NCI-H1417 treated with DMSO at 0.1 percent for 48 hours (cell line): ENCODE measurements at regions not wholly inside any gene's neighbourhood (a gene's known extent, or its start where the extent isn't known, plus 50 kb on each side); places are given as distances from the start of the nearest gene placed in this dataset.
"Not testable (repeated sequence)": the region's sequence is repeated elsewhere in the genome, so short reads cannot be mapped to it uniquely, and the experiment has no call there.

Source experiments
- DNase-seq: peaks from one replicate; lab custom pipeline; 2025; lab: John Stamatoyannopoulos, UW

DNA sequence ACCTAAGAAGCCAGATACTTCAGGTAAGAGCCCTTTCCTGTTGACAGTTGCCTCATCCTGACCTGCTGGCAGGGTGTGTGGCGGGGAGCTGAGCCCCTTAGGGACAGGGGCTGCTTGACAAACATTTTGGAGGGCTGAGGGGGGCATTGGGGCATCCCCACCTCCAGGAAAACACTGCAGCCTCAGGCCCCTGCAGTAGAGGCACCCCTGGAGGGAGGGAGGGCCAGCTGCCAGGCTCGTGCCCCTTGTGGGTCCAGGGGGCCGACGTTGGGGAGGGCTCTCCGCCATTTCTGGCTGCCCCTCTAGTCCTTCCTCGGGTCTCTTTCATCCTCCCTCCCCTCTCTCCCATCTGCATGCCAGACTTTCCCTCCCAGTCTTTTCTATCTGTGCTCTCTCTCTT lies 177.3 kb downstream of the RPS24 start:
- no peak for DNase-seq

DNA sequence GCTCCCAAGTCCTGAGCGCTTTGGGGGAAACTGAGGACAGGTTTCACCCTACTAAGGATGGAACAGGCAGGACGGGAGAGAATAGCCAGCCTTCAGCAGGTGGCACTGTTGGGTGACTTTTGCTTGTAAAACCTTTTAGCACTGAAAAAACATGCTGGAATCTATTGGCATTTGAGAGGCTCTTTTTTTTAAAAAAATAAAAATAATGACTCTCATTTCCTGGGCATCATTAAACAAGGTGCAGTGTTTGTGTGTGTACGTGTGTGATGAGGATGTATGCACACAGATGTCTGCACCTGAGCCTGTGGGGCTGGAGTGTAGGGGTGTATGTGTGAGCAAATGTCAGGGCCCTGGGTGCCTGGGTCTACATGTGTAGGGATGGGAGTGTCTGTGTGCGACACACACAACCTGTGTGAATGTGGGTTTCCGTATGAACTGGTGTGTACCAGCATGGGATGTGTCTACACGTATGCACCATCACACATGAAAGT lies 177.9 kb downstream of the RPS24 start:
- no peak for DNase-seq

DNA sequence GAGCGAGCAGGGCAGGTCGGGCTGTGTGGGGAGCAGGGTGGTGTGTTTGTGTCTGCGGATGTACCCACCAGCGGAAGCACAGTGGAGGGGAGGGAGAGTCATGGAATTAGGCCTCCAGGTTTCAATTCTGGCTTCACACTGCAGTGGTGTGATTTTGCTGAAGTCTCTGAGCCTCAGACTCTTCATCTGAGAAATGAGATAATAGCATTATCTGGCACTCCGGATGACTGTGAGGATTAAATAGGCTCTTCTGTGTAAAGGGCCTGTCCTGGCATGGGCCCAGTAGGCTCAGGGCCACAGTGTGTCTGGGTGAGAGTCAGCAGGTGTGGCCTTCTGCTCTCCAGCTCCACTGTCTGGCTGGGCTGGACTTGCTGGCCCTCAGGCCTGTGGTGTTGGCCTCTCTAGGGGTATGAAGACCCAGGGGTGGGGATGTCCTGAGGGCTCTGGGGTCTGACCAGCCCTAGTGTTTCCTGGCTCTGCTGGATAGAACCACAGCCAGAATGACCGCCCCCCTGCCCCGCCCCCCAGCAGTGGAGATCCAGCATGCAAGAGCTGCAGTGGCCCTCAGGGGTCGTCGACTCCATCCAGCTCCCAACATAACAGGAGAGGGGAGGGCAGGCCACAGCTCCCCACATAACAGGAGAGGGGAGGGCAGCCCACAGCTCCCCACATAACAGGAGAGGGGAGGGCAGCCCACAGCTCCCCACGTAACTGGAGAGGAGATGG lies 178.6 kb downstream of the RPS24 start:
- no peak for DNase-seq

DNA sequence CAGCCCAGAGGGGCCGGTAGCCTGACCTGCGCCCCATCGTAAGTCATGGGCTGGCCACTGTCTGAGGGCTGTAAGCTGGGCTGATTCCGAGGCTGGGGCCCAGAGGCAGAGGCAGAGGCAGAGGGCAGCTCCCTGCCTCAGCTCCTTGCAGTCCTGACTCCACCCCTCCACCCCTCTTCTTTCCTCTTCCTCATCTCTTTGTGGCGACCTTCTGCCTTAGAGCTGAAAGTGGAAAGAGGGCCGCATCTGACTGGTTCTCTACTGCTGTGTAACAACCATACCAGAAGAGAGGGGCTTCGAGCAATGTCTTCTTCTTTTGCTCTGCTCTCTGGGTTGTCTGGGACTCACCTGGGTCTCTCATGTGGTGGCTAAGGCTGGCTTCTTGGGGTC lies 179.1 kb downstream of the RPS24 start:
- no peak for DNase-seq

DNA sequence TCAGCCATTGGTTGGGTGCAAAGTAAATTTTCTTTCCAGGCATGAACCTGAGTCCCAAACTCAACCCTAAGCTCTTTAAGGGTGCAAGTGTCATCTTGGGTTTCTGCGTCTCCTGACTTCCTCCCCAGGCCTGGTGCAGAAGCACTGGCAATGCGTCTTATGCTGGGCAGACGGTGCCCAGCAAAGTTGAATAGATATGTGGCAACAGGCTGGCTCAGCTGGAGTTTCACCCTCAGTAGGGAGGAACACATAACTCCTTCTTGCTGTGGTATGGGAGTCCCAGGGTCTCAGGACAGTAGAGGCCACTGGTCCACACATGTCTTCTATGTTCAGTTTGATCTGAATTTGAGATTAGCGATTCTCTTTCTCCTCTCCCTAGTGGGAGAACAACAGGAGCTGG lies 181.3 kb downstream of the RPS24 start:
- DNase-seq: no peak

DNA sequence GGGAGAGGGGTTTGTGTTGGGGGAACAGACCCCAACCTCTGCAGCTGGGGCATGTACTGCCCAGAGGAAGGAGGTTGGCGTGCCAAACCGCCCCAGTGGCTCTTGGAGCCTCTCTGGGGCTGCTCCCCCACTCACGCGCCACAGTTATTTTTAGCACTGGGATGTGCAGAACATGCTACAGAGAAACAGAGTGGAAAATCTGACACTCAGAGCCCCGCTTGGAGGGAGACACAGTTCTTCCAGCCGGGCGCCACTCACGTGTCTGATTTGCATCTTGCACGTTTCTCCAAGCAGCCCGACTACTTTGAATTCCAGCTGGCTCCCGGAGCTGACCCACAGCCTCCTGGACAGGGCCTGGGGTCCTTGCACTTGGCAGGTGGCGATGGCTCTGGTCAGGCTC lies 182.0 kb downstream of the RPS24 start:
- no peak for DNase-seq

DNA sequence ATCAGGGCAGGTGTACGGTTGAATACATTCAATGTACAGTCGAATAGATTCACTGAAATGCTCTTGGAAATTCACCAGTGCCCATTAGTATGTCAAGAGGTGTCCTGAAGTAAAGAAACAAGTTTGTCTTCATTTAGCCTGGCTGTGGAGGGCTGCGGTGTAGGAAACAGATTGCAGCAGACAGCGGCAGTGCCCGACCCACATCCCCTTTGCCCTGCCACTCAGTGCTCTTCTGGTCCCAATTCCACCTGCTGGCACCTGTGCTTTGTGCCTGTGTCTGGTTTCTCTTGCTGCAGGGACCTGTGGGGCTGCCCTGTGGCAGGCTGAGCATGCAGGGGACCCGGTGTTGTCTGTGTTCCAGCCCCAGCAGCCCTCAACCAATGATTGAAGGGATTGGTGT lies 183.7 kb downstream of the RPS24 start:
- no peak for DNase-seq

DNA sequence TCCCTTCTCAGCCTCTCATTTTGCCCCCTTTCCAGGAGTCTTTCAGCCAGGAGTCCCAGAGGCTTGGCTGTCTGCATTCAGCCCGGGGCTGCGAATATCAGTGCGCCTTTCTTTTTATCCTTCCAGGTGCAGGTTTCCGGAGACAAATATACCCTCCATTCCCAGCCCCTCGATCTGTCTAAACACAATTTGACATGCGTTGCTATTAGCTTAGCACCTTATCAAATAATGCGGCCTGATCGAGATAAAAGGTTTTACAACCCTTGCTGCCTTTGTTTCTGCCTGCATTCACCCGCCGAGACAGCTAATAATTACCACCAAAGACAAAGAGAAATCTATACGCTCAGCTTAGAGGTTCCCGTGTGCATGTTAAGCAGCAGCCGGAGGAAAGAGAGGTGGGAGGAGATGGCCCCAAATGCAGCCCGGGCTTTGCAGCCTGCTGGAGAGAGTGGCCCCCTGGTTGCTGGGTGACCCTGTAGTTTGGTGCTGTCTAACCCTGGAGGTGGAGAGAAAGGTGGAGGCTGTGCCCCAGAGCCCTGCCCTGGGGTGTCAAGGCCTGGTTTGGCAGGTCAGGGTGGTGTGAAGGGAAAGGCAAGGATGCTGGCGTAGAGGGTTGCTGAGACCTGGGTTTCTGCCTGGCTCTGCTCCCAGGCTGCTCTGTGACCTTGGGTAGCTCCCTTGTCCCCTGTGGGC lies 185.3 kb downstream of the RPS24 start:
- DNase-seq: peak; percentile 68

DNA sequence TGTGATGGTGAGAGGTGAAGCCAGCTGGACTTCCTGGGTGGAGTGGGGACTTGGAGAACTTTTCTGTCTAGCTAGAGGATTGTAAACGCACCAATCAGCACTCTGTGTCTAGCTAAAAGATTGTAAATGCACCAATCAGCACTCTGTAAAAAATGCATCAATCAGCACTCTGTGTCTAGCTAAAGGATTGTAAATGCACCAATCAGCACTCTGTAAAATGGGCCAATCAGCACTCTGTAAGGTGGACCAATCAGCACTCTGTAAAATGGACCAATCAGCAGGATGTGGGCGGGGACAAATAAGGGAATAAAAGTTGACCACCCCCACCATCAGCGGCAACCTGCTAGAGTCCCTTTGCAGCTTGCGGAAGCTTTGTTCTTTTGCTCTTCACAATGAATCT lies 185.9 kb downstream of the RPS24 start:
- DNase-seq: not testable (repeated sequence)

DNA sequence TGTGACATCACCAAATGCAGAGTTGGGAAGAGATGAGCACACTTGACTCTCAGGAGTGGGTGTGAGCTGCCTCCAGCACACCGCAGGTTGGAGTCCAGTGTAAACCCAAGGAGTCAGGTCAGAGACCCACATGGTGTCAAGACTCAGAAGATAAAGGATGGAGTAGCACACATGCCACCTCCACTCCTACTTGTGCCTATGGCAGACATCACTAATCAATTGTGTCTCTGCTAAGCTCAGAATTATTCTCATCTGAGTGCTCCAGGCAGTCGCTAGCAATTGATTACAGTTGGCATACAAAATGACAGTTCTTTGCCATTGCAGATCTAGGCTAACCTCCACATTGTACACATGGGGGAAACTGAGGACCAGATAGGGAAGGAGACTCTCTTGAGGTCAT lies 187.1 kb downstream of the RPS24 start:
- no peak for DNase-seq

DNA sequence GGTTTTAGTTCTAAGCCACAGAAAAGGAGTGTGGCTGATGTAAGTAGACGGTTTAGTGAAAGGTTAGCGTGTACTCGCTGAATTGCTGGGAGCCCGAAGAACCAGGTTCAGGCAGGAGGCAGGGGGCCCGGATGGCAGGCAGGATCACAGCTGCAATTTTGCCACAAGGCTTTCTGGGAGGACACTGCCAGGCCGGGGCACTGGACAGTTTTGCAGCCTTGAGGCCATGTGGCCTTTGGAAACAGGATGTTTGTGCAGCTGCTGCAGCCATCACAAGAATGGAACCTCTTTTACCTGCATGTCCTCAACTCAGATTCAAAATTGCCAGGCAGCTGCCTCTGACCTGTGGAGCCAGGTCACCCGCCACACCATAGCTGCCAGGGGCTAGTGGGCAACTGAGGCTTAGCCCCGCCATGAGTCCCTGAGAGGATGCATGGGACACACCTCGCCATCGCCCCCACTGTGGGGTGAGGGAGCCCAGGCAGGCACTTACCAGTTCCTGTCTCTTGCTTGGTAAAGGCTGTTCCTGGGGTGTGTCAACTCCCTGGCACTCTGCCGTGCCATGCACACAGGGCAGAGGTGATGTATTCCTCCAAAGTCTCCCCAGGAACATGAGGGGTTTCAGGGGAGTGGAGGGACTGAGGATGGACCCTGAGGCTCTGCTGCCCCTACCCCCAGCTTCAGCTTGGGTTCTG lies 188.6 kb downstream of the RPS24 start:
- DNase-seq: no peak

DNA sequence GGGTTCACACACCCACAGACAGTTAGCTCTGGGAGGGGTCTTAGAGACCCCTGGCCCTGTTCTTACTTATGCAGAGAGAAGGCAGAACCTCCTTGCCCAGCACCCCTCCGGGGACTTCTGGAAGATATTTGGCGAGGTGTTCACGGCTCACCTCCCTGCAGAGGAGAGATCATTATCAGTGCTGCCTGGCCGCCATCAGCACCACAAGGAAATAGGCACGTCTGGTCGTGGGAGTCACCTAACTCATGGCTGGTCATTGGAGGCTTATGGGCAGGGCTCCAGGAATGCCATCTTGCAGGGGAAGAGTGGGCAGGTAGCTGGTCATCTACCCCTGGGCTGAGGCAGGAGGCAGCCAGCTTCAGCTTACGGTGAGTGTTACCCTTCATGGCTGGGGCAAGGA lies 189.4 kb downstream of the RPS24 start:
- DNase-seq: no peak

DNA sequence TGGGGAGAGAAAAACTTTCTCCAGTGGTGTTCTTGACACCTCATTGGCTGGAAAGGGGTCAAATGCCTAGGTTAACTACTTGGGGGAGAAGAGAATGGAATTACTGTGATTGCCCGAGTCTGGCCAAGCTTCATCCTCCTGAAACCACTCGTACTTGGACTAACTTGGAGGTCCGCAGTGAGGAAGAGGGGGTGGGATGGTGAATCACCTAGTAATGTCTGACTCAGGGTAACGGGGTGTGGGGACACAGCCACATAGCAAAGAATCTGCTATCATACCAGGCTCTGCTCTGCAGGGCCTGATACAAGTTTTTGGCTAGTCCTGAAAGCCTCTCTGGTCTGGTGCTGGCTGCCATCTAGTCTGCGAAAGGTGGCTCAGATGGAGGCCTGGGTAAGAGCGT lies 190.9 kb downstream of the RPS24 start:
- no peak for DNase-seq

DNA sequence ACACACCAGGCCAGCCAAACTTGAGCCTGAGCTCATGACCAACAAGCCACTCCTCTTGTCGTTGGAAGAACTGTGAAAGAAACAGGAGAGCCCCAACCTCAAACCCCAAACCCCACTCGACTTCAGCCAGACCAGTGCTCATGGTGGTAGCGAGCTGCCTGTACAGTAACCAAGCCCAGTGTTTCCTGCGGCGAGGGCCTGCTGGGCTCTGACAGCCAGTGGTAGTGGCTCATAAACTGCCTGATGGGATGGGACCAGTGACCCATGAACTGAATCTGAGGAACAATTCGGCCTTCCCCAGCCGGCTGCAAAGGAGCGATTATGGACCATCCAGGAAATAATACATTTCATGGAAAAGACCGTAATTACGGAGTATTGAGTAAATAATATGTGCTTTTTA lies 191.9 kb downstream of the RPS24 start:
- no peak for DNase-seq

DNA sequence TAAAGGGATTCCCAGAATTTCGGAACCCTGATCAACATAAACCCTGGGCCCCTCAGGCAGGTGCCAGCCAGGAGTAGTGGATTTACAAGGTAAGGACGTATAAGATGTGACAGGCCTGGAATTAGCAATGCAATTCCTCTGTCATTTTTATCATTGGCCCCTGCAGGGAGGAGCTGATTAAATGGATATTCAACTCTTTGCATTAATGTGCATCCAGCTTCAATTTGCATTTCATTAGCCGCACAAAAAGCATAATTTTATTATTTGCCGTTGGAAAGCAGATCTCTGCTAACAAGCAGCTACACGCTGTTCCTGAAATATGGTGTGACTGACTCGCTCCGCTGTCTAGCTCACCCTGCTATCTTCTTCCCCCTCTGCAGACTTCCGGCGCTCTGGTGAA lies 195.8 kb downstream of the RPS24 start:
- no peak for DNase-seq

DNA sequence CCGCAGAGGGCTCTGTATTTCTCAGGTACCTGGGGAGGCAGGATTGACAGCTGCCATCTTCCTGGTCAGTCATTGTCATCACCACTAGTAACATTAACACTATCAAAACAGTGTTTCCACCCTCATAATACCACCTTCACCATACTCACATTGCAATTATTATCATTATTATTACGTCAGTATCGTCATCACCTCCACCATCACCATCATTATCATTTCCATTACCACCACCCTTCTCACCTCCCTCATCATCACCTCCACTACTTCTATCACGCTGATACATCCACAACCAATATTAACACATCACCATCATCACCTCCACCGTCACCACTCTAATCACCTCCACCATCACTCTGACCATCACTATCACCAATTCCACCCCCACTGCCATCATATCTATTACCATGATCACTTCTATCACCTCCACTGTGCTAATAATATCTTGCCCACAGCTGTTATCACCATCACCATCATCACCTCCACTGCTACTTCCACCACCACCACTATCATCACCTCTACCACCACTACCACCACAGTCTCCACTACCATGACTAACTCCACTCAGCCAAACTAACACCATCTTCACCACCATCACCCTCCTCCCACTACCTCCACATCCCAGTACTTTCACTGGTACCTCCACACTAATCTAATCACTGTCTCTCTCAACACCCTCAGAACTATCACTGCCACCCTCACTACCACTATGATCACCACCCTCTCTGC lies 196.4 kb downstream of the RPS24 start:
- no peak for DNase-seq

DNA sequence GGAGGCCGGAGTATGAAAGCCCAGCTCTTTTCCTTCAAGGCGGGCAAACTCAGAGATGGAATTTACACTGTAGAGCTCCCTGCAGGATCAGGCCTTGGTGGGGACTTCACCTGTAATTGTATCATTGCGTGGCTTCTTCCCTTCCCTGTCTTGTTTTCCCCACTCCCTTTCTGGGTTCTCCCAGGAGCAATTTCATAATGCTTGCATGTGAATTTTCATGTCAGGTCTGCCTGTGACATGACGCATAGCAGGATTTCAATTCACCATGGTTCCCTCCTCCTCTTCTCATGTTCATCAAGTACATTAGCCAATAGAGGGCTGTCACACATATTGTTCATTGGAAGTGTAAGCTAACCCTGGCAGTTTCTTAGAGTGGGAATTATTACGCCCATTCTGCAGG lies 197.7 kb downstream of the RPS24 start:
- no peak for DNase-seq

DNA sequence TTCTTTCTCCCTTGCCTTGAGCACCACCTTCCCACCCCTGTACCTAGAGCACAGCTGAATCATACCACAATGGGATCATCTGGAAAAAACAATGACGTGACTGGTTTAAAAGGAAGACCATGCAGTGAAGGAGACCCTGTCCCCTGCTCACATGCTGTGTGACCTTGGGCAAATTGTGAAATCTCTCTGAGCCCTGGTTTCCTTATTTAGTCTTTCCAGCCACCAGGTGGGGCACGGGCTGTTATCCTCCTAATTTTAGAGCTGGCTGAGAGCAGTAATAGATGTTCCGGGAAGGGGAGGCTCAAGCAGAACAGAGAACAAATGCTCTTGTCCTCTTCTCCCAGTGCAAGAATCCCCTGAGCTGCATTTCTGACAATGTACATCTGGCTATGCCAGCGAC lies 198.3 kb downstream of the RPS24 start:
- DNase-seq: no peak

DNA sequence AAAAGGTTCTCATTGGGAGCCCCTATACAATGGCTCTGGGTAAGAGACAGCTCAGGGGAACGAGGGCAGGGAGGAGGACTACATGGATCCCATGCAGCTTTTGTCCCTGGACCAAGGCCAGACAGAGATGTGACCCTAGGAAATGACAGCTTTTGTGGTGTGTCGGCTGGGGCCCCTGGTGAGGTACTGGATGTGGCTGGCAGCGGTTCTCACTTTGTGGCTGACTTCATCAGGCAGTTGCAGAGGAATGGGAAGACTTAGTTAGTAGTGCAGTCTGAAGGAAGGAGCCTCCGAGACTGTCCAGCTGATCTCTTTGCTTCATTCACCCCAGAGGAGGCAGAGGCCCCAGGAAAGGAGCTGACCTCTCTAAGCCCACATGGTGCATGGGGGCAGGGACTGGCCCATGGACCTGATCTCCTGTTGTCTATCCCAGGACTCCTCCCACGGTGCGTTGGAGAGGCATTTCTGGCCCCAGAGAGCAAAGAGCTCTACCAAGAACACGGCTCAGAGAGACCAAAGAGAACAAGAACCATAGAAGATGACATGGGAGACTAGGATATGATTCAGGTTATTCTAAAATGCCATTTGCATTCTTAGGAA lies 202.9 kb downstream of the RPS24 start:
- no peak for DNase-seq

DNA sequence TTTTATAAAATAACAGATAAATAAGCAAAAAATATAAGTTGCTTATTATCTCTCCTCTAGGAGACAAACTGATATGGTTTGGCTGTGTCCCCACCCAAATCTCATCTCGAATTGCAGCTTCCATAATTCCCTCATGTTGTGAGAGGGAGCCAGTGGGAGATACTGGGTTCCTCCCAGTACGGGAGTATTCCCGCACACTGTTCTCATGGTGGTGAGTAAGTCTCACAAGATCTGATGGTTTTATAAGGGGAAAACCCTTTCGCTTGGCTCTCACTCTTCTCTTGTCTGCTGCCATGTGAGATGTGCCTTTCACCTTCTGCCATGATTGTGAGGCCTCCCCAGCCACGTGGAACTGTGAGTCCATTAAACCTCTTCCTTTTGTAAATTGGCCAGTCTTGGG lies 204.3 kb downstream of the RPS24 start:
- DNase-seq: not testable (repeated sequence)

DNA sequence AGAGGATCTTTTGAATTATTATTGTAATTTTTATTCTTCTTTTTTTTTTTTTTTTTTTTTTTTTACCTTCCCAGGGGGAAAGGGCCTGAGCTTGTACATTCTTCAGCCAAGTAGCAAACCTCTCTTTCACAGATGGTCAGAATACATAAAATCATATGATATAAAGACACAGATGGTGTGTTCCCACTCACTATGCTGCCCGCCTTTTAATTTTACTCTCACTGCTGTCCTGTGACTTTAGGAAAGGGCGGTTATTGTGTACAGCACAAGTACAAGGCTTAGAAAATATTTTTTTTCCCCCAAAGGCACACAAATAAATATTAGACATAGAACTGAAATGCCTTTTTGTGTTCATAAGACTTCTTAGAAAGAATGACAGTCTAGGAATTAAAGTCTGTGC lies 213.6 kb downstream of the RPS24 start:
- no peak for DNase-seq

DNA sequence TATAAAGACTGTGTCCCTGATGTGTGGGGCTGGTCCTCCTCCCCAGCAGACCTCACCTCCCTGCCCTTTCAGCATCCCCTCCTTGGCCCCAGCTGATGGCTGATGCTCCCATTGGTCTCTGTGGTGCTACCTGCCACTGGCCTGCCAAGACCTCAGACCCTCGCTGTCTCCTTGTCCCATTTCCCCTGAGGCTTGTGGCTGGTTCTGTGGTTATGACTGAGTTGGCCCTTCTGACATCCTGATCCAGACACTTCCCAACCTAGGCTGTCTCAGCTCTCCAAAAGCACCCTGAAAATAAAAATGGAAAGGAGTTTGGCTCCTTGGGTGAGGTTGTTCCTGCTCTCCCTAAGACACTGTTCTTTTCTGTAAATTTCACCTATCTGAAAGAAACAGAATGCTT lies 214.2 kb downstream of the RPS24 start:
- no peak for DNase-seq
